ENCODE measurements at regions not wholly inside any gene's neighbourhood (a gene's known extent, or its start where the extent isn't known, plus 50 kb on each side); places are given as distances from the start of the nearest gene placed in this dataset.

- TF ChIP-seq ATF7 (IDR thresholded peaks at IDR 0.05; ENCODE audit: low read depth) (no peak), SUPT20H (IDR thresholded peaks at IDR 0.05; ENCODE audit: borderline replicate concordance, control insufficient read depth, low read depth, low read length) (no peak), ZZZ3 (IDR thresholded peaks at IDR 0.05; ENCODE audit: control insufficient read depth, insufficient read length, low read depth) (no peak), FOXM1 (IDR thresholded peaks at IDR 0.05; ENCODE audit: low read depth, low read length) (no peak)
Measured at GRCh38 chr4:162700358-162700757, 466.3 kb downstream of the NAF1 start.

Measured in GM12878 (cell line).